Activated T-helper 1 cell treated with anti-CD3 and anti-CD28 coated beads, Interleukin-12 subunit alpha, Interleukin-12 subunit beta, Interleukin-2, Interleukin-4 antibody, amounts not matched to agents 30 ng/mL and 10 ng/mL and 1 ng/mL, durations not matched to agents 14 hours and 24 hours and 36 hours (primary cell): ENCODE measurements at regions not wholly inside any gene's neighbourhood (a gene's known extent, or its start where the extent isn't known, plus 50 kb on each side); places are given as distances from the start of the nearest gene placed in this dataset.
A peak's percentile ranks its signal among the peaks of the same experiment; 100 is the strongest.

Experiments
- DNase-seq: peaks from one replicate; pipeline ENCODE4 v3.0.0; 2021; ENCODE audit warnings: low spot score
- H3K27ac Mint-ChIP-seq: one replicate; pipeline ENCODE4 v1.8.0; 2021; ENCODE audit warnings: mild to moderate bottlenecking, mixed read lengths
- H3K27me3 Mint-ChIP-seq: one replicate; pipeline ENCODE4 v1.8.0; 2022; ENCODE audit warnings: mild to moderate bottlenecking, moderate library complexity, mixed read lengths; ENCODE audit not compliant: insufficient read depth
- H3K36me3 Mint-ChIP-seq: one replicate; pipeline ENCODE4 v1.8.0; 2021; ENCODE audit warnings: low read depth, mixed read lengths
- H3K4me1 Mint-ChIP-seq: one replicate; pipeline ENCODE4 v1.8.0; 2021; ENCODE audit warnings: low read depth, mixed read lengths
- H3K4me3 Mint-ChIP-seq: one replicate; pipeline ENCODE4 v1.8.0; 2021; ENCODE audit warnings: mild to moderate bottlenecking, moderate library complexity, mixed read lengths
- H3K9me3 Mint-ChIP-seq: one replicate; pipeline ENCODE4 v1.8.0; 2021; ENCODE audit warnings: mixed read lengths
- intact Hi-C: fragments of 100-400 bp; cut with micrococcal nuclease; formaldehyde crosslinking; loops from one replicate; pipeline ENCODE4 v1.15.1; 2024

DNA sequence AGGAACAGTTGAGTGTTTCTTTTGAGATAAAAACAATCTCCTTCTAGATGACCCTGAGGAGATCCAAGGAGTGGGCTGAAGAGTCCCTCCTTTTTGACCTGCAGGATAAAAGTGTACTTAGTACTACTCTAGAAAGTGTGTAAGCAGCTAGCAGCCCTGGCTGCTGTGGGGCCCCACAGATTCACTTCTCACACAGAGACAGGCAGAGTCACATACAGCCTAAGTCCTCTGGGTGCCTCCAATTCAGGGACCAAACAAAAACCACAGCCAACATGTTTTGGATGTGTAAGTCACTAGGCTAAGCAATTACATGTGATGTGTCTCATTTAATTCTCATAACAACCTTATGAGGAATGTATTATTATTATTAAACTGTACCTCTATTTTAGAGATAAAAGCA lies 97.1 kb downstream of the TMEM100 start:
- no peaks in the 10 kb centered on the region for H3K9me3 Mint-ChIP-seq
- H3K36me3 Mint-ChIP-seq: no peaks in the 10 kb centered on the region
- DNase-seq: no peak
- H3K4me1 Mint-ChIP-seq: peaks cover 17% of the 10 kb centered on the region
- H3K4me3 Mint-ChIP-seq: no peak overlapping the region
- peak overlapping the region; percentile 38 for H3K27ac Mint-ChIP-seq
- intact Hi-C loops: loop anchor here (2.0 kb wide), 1 partner anchor 49 kb away; no protein-coding TSS in a partner anchor
- peaks cover 16% of the 10 kb centered on the region for H3K27me3 Mint-ChIP-seq

DNA sequence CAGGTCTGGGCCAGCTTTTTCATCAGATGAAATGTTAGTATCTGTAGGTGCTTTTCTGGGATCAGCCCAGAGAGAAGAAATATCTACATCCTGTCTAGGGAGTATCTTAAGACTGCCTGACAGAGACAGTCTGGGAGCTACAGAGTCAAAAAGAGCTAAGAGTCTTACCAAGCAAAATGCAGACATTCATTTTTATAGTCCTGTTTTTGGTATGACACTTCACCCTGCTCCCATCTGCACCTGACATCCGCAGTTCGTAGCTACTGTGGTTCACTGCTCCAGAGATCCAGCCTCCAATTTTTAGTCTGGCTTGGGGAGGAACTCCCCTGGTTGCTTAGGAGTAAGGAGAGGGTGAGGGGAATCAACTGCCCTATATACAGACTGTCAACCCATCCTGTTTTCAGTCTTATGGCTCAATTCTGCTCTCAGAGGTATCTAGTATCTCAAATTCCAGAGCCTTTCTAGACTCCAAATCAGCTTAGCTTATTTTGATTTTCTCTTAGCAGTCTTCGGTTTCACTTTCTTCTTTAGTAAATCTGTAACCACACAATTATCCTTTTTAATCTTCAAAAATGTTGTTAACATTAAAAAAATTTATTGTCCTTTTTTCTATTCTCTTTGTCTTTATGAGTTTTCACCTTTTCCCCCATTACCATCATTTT lies 97.8 kb downstream of the TMEM100 start:
- Mint-ChIP-seq H3K27me3 (peaks cover 15% of the 10 kb centered on the region), H3K9me3 (no peaks in the 10 kb centered on the region), H3K27ac (peak overlapping the region; percentile 38), H3K4me1 (peaks cover 17% of the 10 kb centered on the region), H3K4me3 (no peak overlapping the region), H3K36me3 (no peaks in the 10 kb centered on the region)
- DNase-seq: no peak
- intact Hi-C loops: loop anchor here (2.0 kb wide), 1 partner anchor 48 kb away; no protein-coding TSS in a partner anchor

DNA sequence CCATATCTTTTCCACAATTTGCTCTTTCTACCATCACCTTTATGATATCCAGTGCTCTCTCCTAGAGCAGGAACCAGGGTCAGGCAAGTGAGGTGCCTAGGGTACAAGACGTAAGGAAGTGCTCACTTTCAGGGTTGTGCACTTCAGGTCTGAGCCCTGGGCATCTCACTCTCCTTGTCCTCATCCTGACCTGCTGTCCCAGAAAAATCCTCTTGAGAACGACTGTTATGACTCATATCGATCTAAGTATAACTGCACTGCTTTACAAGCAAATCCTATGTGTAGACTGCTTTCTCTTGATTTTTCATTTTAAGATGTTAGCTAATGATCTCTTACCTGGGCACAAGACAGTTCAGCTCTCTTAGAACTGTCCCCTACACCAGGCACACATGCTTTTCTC lies 100.1 kb downstream of the TMEM100 start:
- H3K27ac Mint-ChIP-seq: no peak overlapping the region
- H3K9me3 Mint-ChIP-seq: no peaks in the 10 kb centered on the region
- H3K27me3 Mint-ChIP-seq: peaks cover 13% of the 10 kb centered on the region
- no peak overlapping the region for H3K4me3 Mint-ChIP-seq
- no peak for DNase-seq
- peaks cover 17% of the 10 kb centered on the region for H3K4me1 Mint-ChIP-seq
- no peaks in the 10 kb centered on the region for H3K36me3 Mint-ChIP-seq
- intact Hi-C loops: no loop called here

DNA sequence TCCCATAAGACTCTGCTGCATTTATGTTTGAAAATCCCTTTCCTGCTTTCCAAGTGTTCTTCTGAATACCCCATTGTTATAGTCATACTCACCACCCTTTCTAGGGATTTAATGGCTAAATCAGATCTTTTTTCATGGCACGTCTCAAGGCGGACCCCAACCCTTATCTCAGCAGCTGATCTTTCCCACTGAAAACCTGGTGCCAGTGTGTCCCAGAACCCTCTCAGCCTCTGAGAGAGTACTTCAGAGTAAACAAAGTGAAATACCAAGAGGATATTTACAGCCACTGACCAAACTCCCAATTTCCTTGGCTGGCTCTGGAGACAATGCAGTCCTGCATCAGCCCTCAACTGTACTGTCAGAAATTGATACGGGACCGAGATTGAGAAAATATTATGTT lies 101.7 kb downstream of the TMEM100 start:
- Mint-ChIP-seq H3K9me3 (no peaks in the 10 kb centered on the region), H3K36me3 (no peaks in the 10 kb centered on the region), H3K27me3 (peaks cover 13% of the 10 kb centered on the region), H3K27ac (no peak overlapping the region), H3K4me3 (no peak overlapping the region), H3K4me1 (peaks cover 14% of the 10 kb centered on the region)
- intact Hi-C loops: no loop called here
- no peak for DNase-seq

DNA sequence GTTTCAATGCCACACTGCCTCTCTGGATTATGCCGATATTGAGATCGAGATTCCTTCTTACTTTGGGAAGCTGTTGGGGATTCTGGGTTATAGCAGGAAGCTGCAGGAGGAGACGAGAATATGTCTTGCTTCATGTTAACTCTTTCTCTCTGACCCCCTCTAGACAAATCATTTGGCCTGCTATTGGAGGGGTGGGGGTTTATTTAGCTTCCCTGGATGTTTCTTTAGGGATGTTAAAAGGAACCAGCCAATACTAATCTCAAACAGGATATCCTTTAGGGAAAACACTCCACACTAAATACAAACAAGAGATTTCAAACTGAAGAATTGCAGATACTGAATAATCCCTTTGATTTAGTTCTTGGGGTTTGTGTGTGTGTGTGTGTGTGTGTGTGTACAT lies 102.6 kb downstream of the TMEM100 start:
- no peak overlapping the region for H3K4me3 Mint-ChIP-seq
- H3K36me3 Mint-ChIP-seq: no peaks in the 10 kb centered on the region
- no peak overlapping the region for H3K27ac Mint-ChIP-seq
- H3K9me3 Mint-ChIP-seq: no peaks in the 10 kb centered on the region
- intact Hi-C loops: no loop called here
- peaks cover 13% of the 10 kb centered on the region for H3K27me3 Mint-ChIP-seq
- peaks cover 7% of the 10 kb centered on the region for H3K4me1 Mint-ChIP-seq
- DNase-seq: no peak

DNA sequence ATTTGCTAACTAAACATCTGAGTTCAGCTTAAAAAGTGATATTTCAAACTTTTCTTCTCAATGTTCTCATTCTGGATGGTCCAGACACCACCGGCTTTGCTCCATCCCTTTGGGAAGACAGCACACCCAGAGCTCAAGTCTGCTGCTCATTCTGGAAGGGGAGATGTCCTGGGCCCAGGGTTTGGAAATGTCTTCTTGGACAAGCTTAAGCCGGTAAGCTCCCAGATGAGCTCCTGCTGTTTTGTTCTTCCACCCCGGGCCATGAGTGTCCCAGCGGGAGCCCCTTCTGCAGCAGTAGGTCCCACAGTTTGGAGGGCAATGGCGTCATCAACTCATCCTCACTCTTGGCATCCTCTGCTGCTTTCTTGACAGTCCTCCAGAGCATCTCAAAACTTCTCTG lies 105.2 kb downstream of the TMEM100 start:
- H3K27me3 Mint-ChIP-seq: peaks cover 11% of the 10 kb centered on the region
- no peak overlapping the region for H3K27ac Mint-ChIP-seq
- no peaks in the 10 kb centered on the region for H3K9me3 Mint-ChIP-seq
- H3K4me1 Mint-ChIP-seq: no peaks in the 10 kb centered on the region
- DNase-seq: no peak
- H3K36me3 Mint-ChIP-seq: no peaks in the 10 kb centered on the region
- no peak overlapping the region for H3K4me3 Mint-ChIP-seq
- intact Hi-C loops: no loop called here

DNA sequence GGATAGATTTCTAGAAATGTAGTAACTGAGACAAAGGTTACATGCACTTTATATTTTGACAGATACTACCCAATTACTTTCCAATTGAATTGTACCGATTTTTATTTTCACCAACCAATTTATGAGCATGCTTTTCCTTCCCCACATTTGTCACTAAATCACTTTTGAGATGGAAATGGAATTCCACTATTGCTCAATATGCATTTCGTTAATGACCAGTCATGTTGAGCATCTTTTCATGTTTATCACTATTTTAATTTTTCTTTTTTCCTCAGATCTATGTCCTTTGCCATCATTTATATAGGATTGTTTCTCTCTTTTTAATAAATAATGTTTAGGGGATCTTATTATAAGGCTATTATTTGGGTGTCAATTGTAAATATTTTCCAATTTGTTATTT lies 102.8 kb upstream of the SMIM36 start:
- DNase-seq: no peak
- H3K9me3 Mint-ChIP-seq: no peaks in the 10 kb centered on the region
- no peaks in the 10 kb centered on the region for H3K4me1 Mint-ChIP-seq
- H3K4me3 Mint-ChIP-seq: no peak overlapping the region
- H3K27ac Mint-ChIP-seq: no peak overlapping the region
- H3K27me3 Mint-ChIP-seq: peaks cover 7% of the 10 kb centered on the region
- no peaks in the 10 kb centered on the region for H3K36me3 Mint-ChIP-seq
- intact Hi-C loops: no loop called here

DNA sequence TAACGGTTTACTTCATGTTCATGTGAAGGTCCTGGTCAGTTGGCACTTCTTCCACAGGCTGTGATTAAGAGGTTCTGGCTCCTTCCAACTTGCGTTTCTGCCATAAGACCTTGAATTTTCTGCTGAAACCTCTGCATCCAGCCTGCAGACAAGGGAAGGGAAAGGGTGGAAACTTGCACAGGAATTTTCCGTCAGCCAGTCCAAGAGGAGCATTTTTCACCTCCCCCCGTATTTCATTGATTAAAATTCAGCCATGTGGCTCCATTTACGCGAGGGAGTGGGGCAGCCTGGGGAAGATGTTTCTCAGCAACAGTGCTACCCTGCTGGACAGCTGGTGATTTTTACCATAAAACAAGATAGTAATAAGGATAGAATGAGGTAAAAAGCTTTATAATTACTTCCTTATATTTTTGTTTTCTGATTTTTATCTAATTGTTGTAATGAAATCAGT lies 101.5 kb upstream of the SMIM36 start:
- no peaks in the 10 kb centered on the region for H3K4me1 Mint-ChIP-seq
- no peak for DNase-seq
- intact Hi-C loops: no loop called here

DNA sequence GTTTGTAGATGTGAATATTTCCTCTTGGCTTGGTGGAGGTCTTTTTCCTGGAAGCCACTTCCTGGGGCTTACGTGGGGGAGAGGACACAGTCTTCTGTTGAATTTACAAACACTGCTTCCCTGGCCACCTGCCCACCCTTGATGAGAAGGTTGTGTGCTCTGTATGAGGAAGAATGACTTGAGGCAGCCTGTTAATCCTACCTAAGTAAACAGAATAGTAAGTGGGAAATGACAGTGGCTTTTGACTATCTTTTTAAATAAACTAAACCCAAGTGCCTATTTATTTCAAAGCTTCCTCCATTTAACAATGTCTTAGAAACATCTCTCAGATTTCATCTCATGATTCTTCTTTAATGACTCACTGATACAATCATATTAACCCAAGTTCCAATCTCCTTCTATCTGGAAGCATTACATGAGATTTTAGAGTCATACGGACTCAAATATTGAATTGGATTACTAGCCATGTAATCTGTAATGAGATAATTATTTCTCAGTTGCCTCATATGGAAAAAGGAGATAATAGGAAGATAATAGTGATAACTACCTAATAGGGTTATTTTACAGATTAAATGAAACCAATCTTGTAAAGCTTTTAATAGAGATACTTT lies 96.6 kb upstream of the SMIM36 start:
- no peak for DNase-seq
- intact Hi-C loops: no loop called here
- H3K4me3 Mint-ChIP-seq: no peak overlapping the region

More for the DNA sequence above, 101.5 kb upstream of the SMIM36 start:
- no peak overlapping the region for H3K4me3 Mint-ChIP-seq
- no peaks in the 10 kb centered on the region for H3K9me3 Mint-ChIP-seq
- peaks cover 7% of the 10 kb centered on the region for H3K27me3 Mint-ChIP-seq
- H3K27ac Mint-ChIP-seq: no peak overlapping the region
- H3K36me3 Mint-ChIP-seq: no peaks in the 10 kb centered on the region

DNA sequence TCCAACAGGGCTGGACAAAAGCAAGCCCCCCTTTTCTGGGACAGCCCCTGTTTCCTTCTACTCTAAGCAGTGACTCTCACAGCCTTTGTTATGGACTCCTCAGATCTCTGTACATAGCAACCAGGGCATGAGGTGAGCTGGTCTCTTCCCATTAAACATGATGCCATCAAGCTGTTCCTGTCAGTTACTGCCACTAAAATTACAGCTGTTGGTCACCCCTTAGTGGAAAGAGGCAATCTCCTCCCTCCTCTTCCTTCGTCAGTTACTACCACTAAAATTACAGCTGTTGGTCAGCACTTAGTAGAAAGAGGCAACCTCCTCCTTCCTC lies 95.2 kb upstream of the SMIM36 start:
- Mint-ChIP-seq H3K9me3 (no peaks in the 10 kb centered on the region), H3K4me3 (no peak overlapping the region), H3K27me3 (peaks cover 6% of the 10 kb centered on the region), H3K27ac (no peak overlapping the region), H3K36me3 (no peaks in the 10 kb centered on the region), H3K4me1 (no peaks in the 10 kb centered on the region)
- intact Hi-C loops: no loop called here
- DNase-seq: no peak

More for the DNA sequence above, 96.6 kb upstream of the SMIM36 start:
- Mint-ChIP-seq H3K36me3 (no peaks in the 10 kb centered on the region), H3K4me1 (no peaks in the 10 kb centered on the region), H3K27ac (no peak overlapping the region), H3K9me3 (no peaks in the 10 kb centered on the region), H3K27me3 (peaks cover 6% of the 10 kb centered on the region)

DNA sequence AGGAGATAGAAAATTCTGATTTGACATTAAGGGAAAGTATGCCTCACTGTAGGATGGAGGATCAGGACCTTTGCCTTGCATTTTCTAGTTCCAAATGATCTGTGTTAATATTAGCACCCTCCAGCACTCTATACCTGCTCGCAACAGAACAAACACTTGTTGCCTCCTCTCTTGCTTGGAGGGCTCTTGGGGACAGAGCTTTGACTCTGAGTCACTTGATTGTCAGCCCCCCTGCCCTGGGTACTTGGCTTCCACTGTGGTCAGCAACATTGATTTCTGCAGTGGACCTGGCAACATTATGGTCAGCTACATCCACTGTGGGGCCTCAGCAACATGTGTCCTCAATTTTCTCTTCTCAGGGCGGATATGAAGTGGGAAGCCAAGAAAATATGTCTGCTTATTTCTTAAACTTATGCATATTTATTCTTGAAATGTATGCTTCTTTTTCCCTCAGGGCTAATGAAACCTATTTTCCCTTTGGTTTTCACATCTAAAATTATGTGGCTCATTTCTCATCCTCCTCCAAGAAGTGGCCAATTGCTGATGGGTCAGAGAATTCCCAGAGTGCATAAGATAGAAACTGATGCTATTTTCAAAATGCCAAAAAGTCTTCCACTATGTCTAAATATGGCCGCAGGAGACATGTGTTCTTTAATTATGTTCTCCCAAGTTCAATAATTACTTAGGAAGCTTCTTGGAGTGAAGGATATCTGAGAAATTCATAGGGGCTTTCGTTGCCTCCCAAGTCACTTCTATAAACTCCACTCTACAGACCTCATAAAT lies 94.6 kb upstream of the SMIM36 start:
- no peaks in the 10 kb centered on the region for H3K9me3 Mint-ChIP-seq
- no peak overlapping the region for H3K4me3 Mint-ChIP-seq
- peaks cover 9% of the 10 kb centered on the region for H3K27me3 Mint-ChIP-seq
- no peaks in the 10 kb centered on the region for H3K4me1 Mint-ChIP-seq
- no peak for DNase-seq
- intact Hi-C loops: no loop called here
- no peaks in the 10 kb centered on the region for H3K36me3 Mint-ChIP-seq
- H3K27ac Mint-ChIP-seq: no peak overlapping the region

DNA sequence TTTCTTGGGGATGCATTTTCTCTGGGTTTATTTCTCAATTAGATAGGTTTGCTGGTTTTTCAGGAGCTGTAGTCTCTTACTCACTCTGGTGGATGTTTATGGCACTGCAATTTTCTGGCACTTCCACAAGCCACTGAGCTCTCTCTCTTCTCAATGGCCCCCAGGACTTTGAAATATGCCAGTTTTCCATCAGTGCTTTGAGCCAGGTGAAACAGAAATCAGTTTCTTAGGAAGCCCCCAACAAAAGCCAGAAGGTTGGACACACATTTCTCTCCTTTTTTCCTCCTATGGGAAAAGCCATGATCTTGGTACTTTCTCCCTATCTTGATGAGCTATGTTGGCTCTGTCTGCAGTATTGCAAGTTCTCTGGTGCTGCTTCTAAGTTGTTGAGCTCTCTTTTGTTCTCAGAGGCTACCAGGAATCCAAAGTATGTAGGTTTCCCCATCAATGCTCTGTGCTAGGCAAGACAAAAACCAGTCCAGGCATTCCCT lies 90.7 kb upstream of the SMIM36 start:
- no peak overlapping the region for H3K4me3 Mint-ChIP-seq
- peaks cover 3% of the 10 kb centered on the region for H3K27me3 Mint-ChIP-seq
- intact Hi-C loops: loop anchor here (1.0 kb wide), 1 partner anchor 76 kb away; no protein-coding TSS in a partner anchor
- no peak overlapping the region for H3K27ac Mint-ChIP-seq
- H3K9me3 Mint-ChIP-seq: peaks cover 29% of the 10 kb centered on the region
- no peaks in the 10 kb centered on the region for H3K4me1 Mint-ChIP-seq
- no peaks in the 10 kb centered on the region for H3K36me3 Mint-ChIP-seq
- no peak for DNase-seq

DNA sequence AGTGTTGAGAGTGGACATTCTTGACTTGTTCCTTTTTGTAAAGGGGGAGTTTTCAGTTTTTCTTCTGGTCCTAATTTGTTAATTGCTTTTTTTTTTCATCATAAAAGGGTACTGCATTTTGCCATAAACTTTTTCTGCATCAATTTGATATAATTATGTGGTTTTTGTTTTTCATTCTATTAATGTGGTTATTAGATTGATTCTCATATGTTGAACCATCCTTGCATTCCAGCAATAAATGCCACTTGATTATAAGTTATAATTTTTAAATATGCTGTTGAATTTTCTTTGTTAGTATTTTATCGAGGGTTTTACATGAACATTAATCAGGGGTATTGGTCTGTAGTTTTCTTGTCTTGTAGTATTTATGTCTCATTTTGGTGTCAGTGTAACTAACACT lies 87.2 kb upstream of the SMIM36 start:
- intact Hi-C loops: no loop called here
- no peak overlapping the region for H3K4me3 Mint-ChIP-seq
- peaks cover 3% of the 10 kb centered on the region for H3K27me3 Mint-ChIP-seq
- no peaks in the 10 kb centered on the region for H3K36me3 Mint-ChIP-seq
- H3K9me3 Mint-ChIP-seq: peaks cover 38% of the 10 kb centered on the region
- no peaks in the 10 kb centered on the region for H3K4me1 Mint-ChIP-seq
- no peak for DNase-seq
- no peak overlapping the region for H3K27ac Mint-ChIP-seq
